ENCODE measurements at regions not wholly inside any gene's neighbourhood (a gene's known extent, or its start where the extent isn't known, plus 50 kb on each side); places are given as distances from the start of the nearest gene placed in this dataset.
"Not testable (repeated sequence)": the region's sequence is repeated elsewhere in the genome, so short reads cannot be mapped to it uniquely, and the experiment has no call there.

GRCh38 chr2:63739180-63739579 lies 102.5 kb upstream of the UGP2 start:
- not testable (repeated sequence) for DNase-seq (ENCODE audit: low spot score)

- DNase-seq (ENCODE audit: low spot score) = no peak
Observed at GRCh38 chr2:63740020-63740419, 101.7 kb upstream of the UGP2 start.

GRCh38 chr2:63740943-63741342 lies 100.8 kb upstream of the UGP2 start:
- no peak for DNase-seq (ENCODE audit: low spot score)

GRCh38 chr2:63741884-63742579 lies 99.7 kb upstream of the UGP2 start:
- DNase-seq (ENCODE audit: low spot score) = no peak

- no peak for DNase-seq (ENCODE audit: low spot score)
Observed at GRCh38 chr2:63742580-63742976, 99.1 kb upstream of the UGP2 start.

- no peak for DNase-seq (ENCODE audit: low spot score)
Observed at GRCh38 chr2:63743170-63743981, 98.3 kb upstream of the UGP2 start.

GRCh38 chr2:63743982-63744966 lies 97.4 kb upstream of the UGP2 start:
- no peak for DNase-seq (ENCODE audit: low spot score)

- not testable (repeated sequence) for DNase-seq (ENCODE audit: low spot score)
Observed at GRCh38 chr2:63746548-63746947, 95.1 kb upstream of the UGP2 start.

- DNase-seq (ENCODE audit: low spot score) = no peak
Observed at GRCh38 chr2:63751901-63752300, 89.8 kb upstream of the UGP2 start.

- no peak for DNase-seq (ENCODE audit: low spot score)
Observed at GRCh38 chr2:63755216-63755615, 86.5 kb upstream of the UGP2 start.

GRCh38 chr2:63755965-63756364 lies 85.7 kb upstream of the UGP2 start:
- DNase-seq (ENCODE audit: low spot score) = no peak

- no peak for DNase-seq (ENCODE audit: low spot score)
Observed at GRCh38 chr2:63763391-63763941, 78.2 kb upstream of the UGP2 start.

GRCh38 chr2:63764630-63765029 lies 77.1 kb upstream of the UGP2 start:
- DNase-seq (ENCODE audit: low spot score) = no peak

GRCh38 chr2:63765117-63765516 lies 76.6 kb upstream of the UGP2 start:
- no peak for DNase-seq (ENCODE audit: low spot score)

GRCh38 chr2:63767307-63767706 lies 74.4 kb upstream of the UGP2 start:
- no peak for DNase-seq (ENCODE audit: low spot score)

GRCh38 chr2:63768051-63768450 lies 73.6 kb upstream of the UGP2 start:
- no peak for DNase-seq (ENCODE audit: low spot score)

- DNase-seq (ENCODE audit: low spot score) = no peak
Observed at GRCh38 chr2:63769915-63770314, 71.8 kb upstream of the UGP2 start.

- no peak for DNase-seq (ENCODE audit: low spot score)
Observed at GRCh38 chr2:63772061-63772460, 69.6 kb upstream of the UGP2 start.

GRCh38 chr2:63775191-63775590 lies 66.5 kb upstream of the UGP2 start:
- DNase-seq (ENCODE audit: low spot score) = no peak

GRCh38 chr2:63776382-63776781 lies 65.3 kb upstream of the UGP2 start:
- no peak for DNase-seq (ENCODE audit: low spot score)

GRCh38 chr2:63777816-63778215 lies 63.9 kb upstream of the UGP2 start:
- DNase-seq (ENCODE audit: low spot score) = no peak

- no peak for DNase-seq (ENCODE audit: low spot score)
Observed at GRCh38 chr2:63778391-63778790, 63.3 kb upstream of the UGP2 start.

Measured in Ammon's horn (tissue), 1 donor.